ENCODE measurements at regions not wholly inside any gene's neighbourhood (a gene's known extent, or its start where the extent isn't known, plus 50 kb on each side); places are given as distances from the start of the nearest gene placed in this dataset.

- no peak for DNase-seq
- Histone ChIP-seq H3K9ac (ENCODE audit: low read depth, low read length) (no peak overlapping the region), H3K9me3 (ENCODE audit: insufficient read depth, low read length, severe bottlenecking) (peaks cover under 1% of the 10 kb centered on the region), H3K4me2 (ENCODE audit: insufficient read depth, low read length) (no peak overlapping the region), H3K36me3 (ENCODE audit: insufficient read depth, low read length) (no peaks in the 10 kb centered on the region), H3K27me3 (ENCODE audit: insufficient read depth, low read length, poor library complexity) (no peaks in the 10 kb centered on the region), H3K27ac (ENCODE audit: low read length) (no peak overlapping the region), H3K4me3 (ENCODE audit: low read depth in 1 of 2, low read length in 2 of 2) (no peak overlapping the region), H4K20me1 (ENCODE audit: insufficient read depth, low read length) (no peaks in the 10 kb centered on the region), H3K4me1 (ENCODE audit: insufficient read depth, low read length) (no peaks in the 10 kb centered on the region), H3K79me2 (ENCODE audit: insufficient read depth, low read length) (no peaks in the 10 kb centered on the region), H2AFZ (ENCODE audit: low read depth, low read length) (no peak overlapping the region)
- no peak for TF ChIP-seq CTCF (IDR thresholded peaks at IDR 0.05; ENCODE audit: borderline replicate concordance, extremely low read depth, low read length, poor library complexity, severe bottlenecking)
- TF ChIP-seq EZH2 (IDR thresholded peaks at IDR 0.05; ENCODE audit: borderline replicate concordance, low read depth, low read length, severe bottlenecking) = no peak
- no peak for ATAC-seq (ENCODE audit: insufficient read depth, low read depth)
Observed at GRCh38 chr11:129530154-129530895, 154.7 kb downstream of the BARX2 start.

- no peak overlapping the region for H3K4me3 ChIP-seq (ENCODE audit: low read depth in 1 of 2, low read length in 2 of 2)
- DNase-seq (no peak), ATAC-seq (ENCODE audit: insufficient read depth, low read depth) (no peak)
- no peak overlapping the region for H3K9ac ChIP-seq (ENCODE audit: low read depth, low read length)
- no peak overlapping the region for H2AFZ ChIP-seq (ENCODE audit: low read depth, low read length)
- peaks cover 6% of the 10 kb centered on the region for H3K9me3 ChIP-seq (ENCODE audit: insufficient read depth, low read length, severe bottlenecking)
- H3K4me2 ChIP-seq (ENCODE audit: insufficient read depth, low read length) = no peak overlapping the region
- TF ChIP-seq CTCF (IDR thresholded peaks at IDR 0.05; ENCODE audit: borderline replicate concordance, extremely low read depth, low read length, poor library complexity, severe bottlenecking) = no peak
- TF ChIP-seq EZH2 (IDR thresholded peaks at IDR 0.05; ENCODE audit: borderline replicate concordance, low read depth, low read length, severe bottlenecking) = no peak
- H4K20me1 ChIP-seq (ENCODE audit: insufficient read depth, low read length) = no peaks in the 10 kb centered on the region
- H3K79me2 ChIP-seq (ENCODE audit: insufficient read depth, low read length) = no peaks in the 10 kb centered on the region
- H3K4me1 ChIP-seq (ENCODE audit: insufficient read depth, low read length) = no peaks in the 10 kb centered on the region
- H3K27ac ChIP-seq (ENCODE audit: low read length) = no peak overlapping the region
- no peaks in the 10 kb centered on the region for H3K27me3 ChIP-seq (ENCODE audit: insufficient read depth, low read length, poor library complexity)
- H3K36me3 ChIP-seq (ENCODE audit: insufficient read depth, low read length) = no peaks in the 10 kb centered on the region
Observed at GRCh38 chr11:129533395-129533794, 157.7 kb downstream of the BARX2 start.

- H3K4me3 ChIP-seq (ENCODE audit: low read depth in 1 of 2, low read length in 2 of 2) = no peak overlapping the region
- no peak for DNase-seq
- TF ChIP-seq CTCF (IDR thresholded peaks at IDR 0.05; ENCODE audit: borderline replicate concordance, extremely low read depth, low read length, poor library complexity, severe bottlenecking) (no peak), EZH2 (IDR thresholded peaks at IDR 0.05; ENCODE audit: borderline replicate concordance, low read depth, low read length, severe bottlenecking) (no peak)
- H3K79me2 ChIP-seq (ENCODE audit: insufficient read depth, low read length) = no peaks in the 10 kb centered on the region
- H3K4me2 ChIP-seq (ENCODE audit: insufficient read depth, low read length) = no peak overlapping the region
- H3K9ac ChIP-seq (ENCODE audit: low read depth, low read length) = no peak overlapping the region
- H4K20me1 ChIP-seq (ENCODE audit: insufficient read depth, low read length) = no peaks in the 10 kb centered on the region
- H3K36me3 ChIP-seq (ENCODE audit: insufficient read depth, low read length) = no peaks in the 10 kb centered on the region
- H3K27ac ChIP-seq (ENCODE audit: low read length) = no peak overlapping the region
- H3K4me1 ChIP-seq (ENCODE audit: insufficient read depth, low read length) = no peaks in the 10 kb centered on the region
- H2AFZ ChIP-seq (ENCODE audit: low read depth, low read length) = no peak overlapping the region
- no peaks in the 10 kb centered on the region for H3K27me3 ChIP-seq (ENCODE audit: insufficient read depth, low read length, poor library complexity)
- H3K9me3 ChIP-seq (ENCODE audit: insufficient read depth, low read length, severe bottlenecking) = peaks cover 6% of the 10 kb centered on the region
- ATAC-seq (ENCODE audit: insufficient read depth, low read depth) = no peak
Observed at GRCh38 chr11:129536338-129536737, 160.7 kb downstream of the BARX2 start.

Data from DND-41 (cell line).